ENCODE measurements at regions not wholly inside any gene's neighbourhood (a gene's known extent, or its start where the extent isn't known, plus 50 kb on each side); places are given as distances from the start of the nearest gene placed in this dataset.
A peak's percentile ranks its signal among the peaks of the same experiment; 100 is the strongest.

GRCh38 chr15:70267306-70267705, 169.6 kb upstream of the TLE3 start:
- H3K9me3 ChIP-seq = no peaks in the 10 kb centered on the region
- DNase-seq = no peak

GRCh38 chr15:70266412-70267121, 168.8 kb upstream of the TLE3 start:
- no peak overlapping the region for H3K4me3 ChIP-seq
- peak overlapping the region in 1 of 4 donors; percentile 38 for H3K27ac ChIP-seq
- no peak for TF ChIP-seq POLR2A (IDR thresholded peaks at IDR 0.05)
- TF ChIP-seq CTCF (IDR thresholded peaks at IDR 0.05) = no peak
- no peaks in the 10 kb centered on the region for H3K9me3 ChIP-seq
- H3K36me3 ChIP-seq = no peaks in the 10 kb centered on the region
- DNase-seq = peak in 2 of 3 donors; percentile 63 to 80
- no peaks in the 10 kb centered on the region for H3K27me3 ChIP-seq
- peaks cover 0 to 53% (median 29%) of the 10 kb centered on the region in 4 donors for H3K4me1 ChIP-seq

More at GRCh38 chr15:70267306-70267705, 169.6 kb upstream of the TLE3 start:
- no peak overlapping the region for H3K27ac ChIP-seq
- H3K27me3 ChIP-seq = no peaks in the 10 kb centered on the region
- H3K36me3 ChIP-seq = no peaks in the 10 kb centered on the region
- H3K4me3 ChIP-seq = no peak overlapping the region
- peaks cover 0 to 52% (median 29%) of the 10 kb centered on the region in 4 donors for H3K4me1 ChIP-seq
- no peak for TF ChIP-seq POLR2A (IDR thresholded peaks at IDR 0.05)
- TF ChIP-seq CTCF (IDR thresholded peaks at IDR 0.05) = no peak

GRCh38 chr15:70265986-70266385, 168.3 kb upstream of the TLE3 start:
- Histone ChIP-seq H3K36me3 (no peaks in the 10 kb centered on the region), H3K4me1 (peaks cover 0 to 53% (median 26%) of the 10 kb centered on the region in 4 donors), H3K4me3 (no peak overlapping the region), H3K9me3 (no peaks in the 10 kb centered on the region), H3K27me3 (no peaks in the 10 kb centered on the region), H3K27ac (no peak overlapping the region)
- TF ChIP-seq POLR2A (IDR thresholded peaks at IDR 0.05) (no peak), CTCF (IDR thresholded peaks at IDR 0.05) (no peak)
- DNase-seq = no peak

GRCh38 chr15:70265466-70265978, 167.8 kb upstream of the TLE3 start:
- no peaks in the 10 kb centered on the region for H3K27me3 ChIP-seq
- DNase-seq = no peak
- peak overlapping the region in 1 of 4 donors; percentile 65 for H3K27ac ChIP-seq
- H3K9me3 ChIP-seq = no peaks in the 10 kb centered on the region
- no peaks in the 10 kb centered on the region for H3K36me3 ChIP-seq
- no peak overlapping the region for H3K4me3 ChIP-seq
- TF ChIP-seq CTCF (IDR thresholded peaks at IDR 0.05) = peak in 3 of 6 experiments; percentile 5 to 14 (median 6)
- TF ChIP-seq POLR2A (IDR thresholded peaks at IDR 0.05) = no peak
- peaks cover 0 to 53% (median 24%) of the 10 kb centered on the region in 4 donors for H3K4me1 ChIP-seq

GRCh38 chr15:70264738-70265465, 167.2 kb upstream of the TLE3 start:
- Histone ChIP-seq H3K9me3 (no peaks in the 10 kb centered on the region), H3K27ac (peak overlapping the region in 1 of 4 donors; percentile 65), H3K4me3 (no peak overlapping the region), H3K27me3 (no peaks in the 10 kb centered on the region), H3K36me3 (no peaks in the 10 kb centered on the region), H3K4me1 (peaks cover 0 to 53% (median 24%) of the 10 kb centered on the region in 4 donors)
- DNase-seq = no peak
- no peak for TF ChIP-seq CTCF (IDR thresholded peaks at IDR 0.05)
- no peak for TF ChIP-seq POLR2A (IDR thresholded peaks at IDR 0.05)
